Stomach (tissue), 8 donors: ENCODE measurements at regions not wholly inside any gene's neighbourhood (a gene's known extent, or its start where the extent isn't known, plus 50 kb on each side); places are given as distances from the start of the nearest gene placed in this dataset.

Experiments
- DNase-seq, 2 donors: peaks; one replicate each; pipeline versions ENCODE4 v3.0.0 to v3.0.0-alpha.2; 2013 to 2019
- H3K27ac ChIP-seq, 5 donors: fragments of 200-600 bp in 4 of 5; sonication (generic) in 4 of 5; one replicate each; pipeline ENCODE4 v1.5.1; 2013 to 2019; ENCODE audit warnings: mild to moderate bottlenecking in 1 of 5, moderate library complexity in 1 of 5
- H3K27me3 ChIP-seq, 3 donors: fragments of 200-600 bp; sonication (generic); one replicate each; pipeline ENCODE4 v1.5.1; 2017 to 2019; ENCODE audit warnings: mixed run types in 1 of 3
- H3K36me3 ChIP-seq, 4 donors: fragments of 200-600 bp; sonication (generic); 1 replicate in 3 of 4; 2 replicates in 1 of 4; pipeline ENCODE4 v1.5.1; 2016 to 2019
- H3K4me1 ChIP-seq, 4 donors: fragments of 200-600 bp; sonication (generic); one replicate each; pipeline ENCODE4 v1.5.1; 2016 to 2019
- H3K4me3 ChIP-seq, 4 donors: fragments of 200-600 bp; sonication (generic) in 3 of 4; one replicate each; pipeline ENCODE4 v1.5.1; 2016 to 2019; ENCODE audit warnings: mild to moderate bottlenecking in 1 of 4
- H3K9me3 ChIP-seq, 4 donors: fragments of 200-600 bp; sonication (generic); one replicate each; pipeline ENCODE4 v1.5.1; 2016 to 2019
- EP300 ChIP-seq: sonication (generic); formaldehyde crosslinking; IDR thresholded peaks from one replicate; pipeline ENCODE4 v1.6.1; 2017; ENCODE audit warnings: antibody characterized with exemption
- POLR2A ChIP-seq, 4 donors: fragments of 450-650 bp; IDR thresholded peaks; one replicate each; pipeline ENCODE4 v1.6.1; 2016; ENCODE audit warnings: antibody characterized with exemption in 4 of 4, control low read depth in 2 of 4, mild to moderate bottlenecking in 1 of 4, moderate library complexity in 1 of 4
- POLR2AphosphoS5 ChIP-seq, 3 donors: sonication (generic); formaldehyde crosslinking; IDR thresholded peaks; one replicate each; pipeline ENCODE4 v1.6.1; 2016; ENCODE audit warnings: antibody characterized with exemption in 3 of 3
- WGBS, 5 donors: extraction: QIAGEN DNeasy Blood & Tissue Kit in 3 of 5; methylation state at CpG; one replicate each; pipeline versions ENCODE4 v1.1.5 to v1.1.7; 2013 to 2018; 5-methylcytosine and 5-hydroxymethylcytosine counted together
- intact Hi-C: fragments of 100-400 bp; cut with DNase I; formaldehyde crosslinking; loops from one replicate; pipeline ENCODE4 v1.15.1; 2023; ENCODE audit warnings: low total_unique reads
- TF ChIP-seq, protein P1 (sequence below), 7 experiments: fragments of 450-650 bp in 4 of 7; fragments of 200-600 bp in 3 of 7; sonication (generic) in 3 of 7; IDR thresholded peaks; one replicate each; pipeline ENCODE4 v1.5.1; 2016 to 2019; ENCODE audit warnings: antibody characterized with exemption in 7 of 7, control low read depth in 2 of 7, mild to moderate bottlenecking in 1 of 7
- donor health status: healthy with polysubstance abuse.
- donor health status: Bipolar disorder and iron deficiency.
- donor health status: healthy.

- Histone ChIP-seq H3K27ac (no peak overlapping the region), H3K9me3 (no peaks in the 10 kb centered on the region), H3K4me1 (no peaks in the 10 kb centered on the region), H3K36me3 (no peaks in the 10 kb centered on the region), H3K27me3 (no peaks in the 10 kb centered on the region), H3K4me3 (no peak overlapping the region)
- 74 to 81% (median 76%) methylated on average over 4 of the region's 4 CpGs for WGBS, 5 donors
- TF ChIP-seq, protein P1, sequence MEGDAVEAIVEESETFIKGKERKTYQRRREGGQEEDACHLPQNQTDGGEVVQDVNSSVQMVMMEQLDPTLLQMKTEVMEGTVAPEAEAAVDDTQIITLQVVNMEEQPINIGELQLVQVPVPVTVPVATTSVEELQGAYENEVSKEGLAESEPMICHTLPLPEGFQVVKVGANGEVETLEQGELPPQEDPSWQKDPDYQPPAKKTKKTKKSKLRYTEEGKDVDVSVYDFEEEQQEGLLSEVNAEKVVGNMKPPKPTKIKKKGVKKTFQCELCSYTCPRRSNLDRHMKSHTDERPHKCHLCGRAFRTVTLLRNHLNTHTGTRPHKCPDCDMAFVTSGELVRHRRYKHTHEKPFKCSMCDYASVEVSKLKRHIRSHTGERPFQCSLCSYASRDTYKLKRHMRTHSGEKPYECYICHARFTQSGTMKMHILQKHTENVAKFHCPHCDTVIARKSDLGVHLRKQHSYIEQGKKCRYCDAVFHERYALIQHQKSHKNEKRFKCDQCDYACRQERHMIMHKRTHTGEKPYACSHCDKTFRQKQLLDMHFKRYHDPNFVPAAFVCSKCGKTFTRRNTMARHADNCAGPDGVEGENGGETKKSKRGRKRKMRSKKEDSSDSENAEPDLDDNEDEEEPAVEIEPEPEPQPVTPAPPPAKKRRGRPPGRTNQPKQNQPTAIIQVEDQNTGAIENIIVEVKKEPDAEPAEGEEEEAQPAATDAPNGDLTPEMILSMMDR (IDR thresholded peaks at IDR 0.05), result no peak
- TF ChIP-seq POLR2AphosphoS5 (IDR thresholded peaks at IDR 0.05) (no peak), POLR2A (IDR thresholded peaks at IDR 0.05) (no peak), EP300 (no peak)
- intact Hi-C loops, result no loop called here
- no peak for DNase-seq
These were observed 557.3 kb upstream of the TENM3 start for GRCh38 chr4:181685911-181686310.

DNA sequence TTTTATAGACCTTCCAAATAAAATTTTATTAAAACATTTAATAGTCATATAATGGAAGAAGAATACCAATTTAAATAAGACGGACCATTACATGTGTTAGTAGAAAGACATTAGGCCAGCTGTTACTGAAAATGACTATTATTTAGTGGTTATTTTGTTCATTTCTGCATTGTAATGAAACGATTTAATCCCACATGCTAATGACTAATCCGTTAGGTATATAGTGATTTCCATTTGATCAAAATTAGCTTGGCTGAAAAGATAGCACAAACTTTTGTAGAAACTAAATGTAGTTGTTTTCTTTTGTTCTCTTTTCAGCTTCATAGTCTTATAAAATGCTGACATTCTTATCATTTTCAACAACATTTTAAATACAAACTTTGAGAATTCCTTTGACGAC lies 556.1 kb upstream of the TENM3 start:
- H3K4me3 ChIP-seq, result no peak overlapping the region
- no peaks in the 10 kb centered on the region for H3K36me3 ChIP-seq
- intact Hi-C loops, result no loop called here
- no peaks in the 10 kb centered on the region for H3K4me1 ChIP-seq
- WGBS, 5 donors, result 64 to 71% (median 68%) methylated on average over 4 of the region's 4 CpGs
- DNase-seq, result no peak
- no peak overlapping the region for H3K27ac ChIP-seq
- H3K9me3 ChIP-seq, result no peaks in the 10 kb centered on the region
- no peaks in the 10 kb centered on the region for H3K27me3 ChIP-seq
- TF ChIP-seq POLR2A (IDR thresholded peaks at IDR 0.05) (no peak), EP300 (no peak), POLR2AphosphoS5 (IDR thresholded peaks at IDR 0.05) (no peak)
- TF ChIP-seq, protein P1 (IDR thresholded peaks at IDR 0.05), result no peak

DNA sequence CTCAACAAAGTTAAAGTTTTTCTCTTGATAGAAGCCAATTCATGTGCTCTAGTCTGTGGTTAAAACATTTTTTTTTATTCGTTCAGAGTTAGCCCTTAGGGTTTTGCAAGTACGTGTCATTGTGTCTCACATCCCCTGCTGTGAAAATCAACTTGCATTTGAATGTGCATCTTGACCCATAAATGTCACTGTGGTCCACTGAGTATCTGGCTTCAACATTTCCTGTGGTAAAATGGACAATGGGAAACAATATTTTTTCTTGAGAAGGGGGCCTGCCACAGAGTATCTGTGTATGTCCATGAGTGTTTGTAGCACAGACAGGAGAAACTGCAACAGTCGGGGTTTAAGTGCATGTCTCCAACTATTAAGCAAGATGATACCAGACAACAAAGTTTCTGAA lies 554.8 kb upstream of the TENM3 start:
- intact Hi-C loops, result no loop called here
- no peak overlapping the region for H3K4me3 ChIP-seq
- no peak overlapping the region for H3K27ac ChIP-seq
- no peak for TF ChIP-seq POLR2A (IDR thresholded peaks at IDR 0.05)
- TF ChIP-seq, protein P1 (IDR thresholded peaks at IDR 0.05), result no peak
- TF ChIP-seq EP300, result no peak
- no peak for TF ChIP-seq POLR2AphosphoS5 (IDR thresholded peaks at IDR 0.05)
- H3K4me1 ChIP-seq, result no peaks in the 10 kb centered on the region
- H3K9me3 ChIP-seq, result no peaks in the 10 kb centered on the region
- H3K27me3 ChIP-seq, result no peaks in the 10 kb centered on the region
- WGBS, 5 donors, result 37 to 69% (median 62%) methylated on average over 3 of the region's 3 CpGs
- no peak for DNase-seq
- H3K36me3 ChIP-seq, result no peaks in the 10 kb centered on the region

- Histone ChIP-seq H3K4me1 (no peaks in the 10 kb centered on the region), H3K27me3 (no peaks in the 10 kb centered on the region), H3K36me3 (no peaks in the 10 kb centered on the region), H3K4me3 (no peak overlapping the region), H3K27ac (no peak overlapping the region), H3K9me3 (no peaks in the 10 kb centered on the region)
- WGBS, 5 donors, result 64 to 80% (median 78%) methylated on average over 5 of the region's 5 CpGs
- DNase-seq, result no peak
- TF ChIP-seq POLR2A (IDR thresholded peaks at IDR 0.05) (no peak), EP300 (no peak), POLR2AphosphoS5 (IDR thresholded peaks at IDR 0.05) (no peak)
- TF ChIP-seq, protein P1 (IDR thresholded peaks at IDR 0.05), result no peak
- intact Hi-C loops, result no loop called here
These were observed 554.3 kb upstream of the TENM3 start for GRCh38 chr4:181688872-181689271.
